LNCAP (cell line): ENCODE measurements at regions not wholly inside any gene's neighbourhood (a gene's known extent, or its start where the extent isn't known, plus 50 kb on each side); places are given as distances from the start of the nearest gene placed in this dataset.
A peak's percentile ranks its signal among the peaks of the same experiment; 100 is the strongest.

ENCODE experiments used
- CTCF ChIP-seq: fragments of 450-650 bp; IDR thresholded peaks from 2 replicates; pipeline ENCODE4 v1.5.1; 2017; ENCODE audit warnings: mild to moderate bottlenecking

DNA sequence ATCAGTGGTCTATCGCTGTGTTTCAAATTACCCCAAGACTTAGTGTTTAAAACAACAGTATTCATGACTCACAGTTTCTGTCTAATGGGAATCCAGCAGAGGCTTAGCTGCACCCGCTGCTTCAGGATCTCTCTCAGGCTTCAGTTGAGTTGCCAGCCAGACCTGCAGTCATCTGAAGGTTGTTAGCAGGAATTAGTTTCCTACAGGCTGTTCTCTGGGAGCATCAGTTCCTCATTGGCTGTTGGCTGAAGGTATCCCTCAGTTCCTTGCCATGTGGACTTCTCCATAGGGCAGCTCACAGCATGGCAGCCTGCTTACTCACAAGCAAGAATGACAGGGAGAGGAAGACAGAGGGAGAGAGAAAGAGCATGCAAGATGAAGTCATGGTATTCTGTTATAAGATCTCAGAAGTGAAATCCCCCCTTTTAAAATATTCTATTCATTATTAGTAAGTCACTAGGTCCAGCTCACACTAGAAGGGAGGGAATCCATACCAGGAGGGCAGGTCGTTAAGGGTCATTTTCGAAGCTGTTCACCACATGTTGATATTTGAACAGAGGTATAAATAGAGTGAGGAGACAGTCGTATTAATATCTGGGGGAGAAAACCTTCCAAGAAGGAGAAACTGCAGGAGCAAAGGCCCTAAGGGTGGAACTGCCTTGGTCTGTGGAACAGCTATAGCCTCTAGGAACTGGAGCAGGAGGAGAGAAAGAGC, 473.9 kb upstream of the PPP2R3A start:
- no peak for TF ChIP-seq CTCF

DNA sequence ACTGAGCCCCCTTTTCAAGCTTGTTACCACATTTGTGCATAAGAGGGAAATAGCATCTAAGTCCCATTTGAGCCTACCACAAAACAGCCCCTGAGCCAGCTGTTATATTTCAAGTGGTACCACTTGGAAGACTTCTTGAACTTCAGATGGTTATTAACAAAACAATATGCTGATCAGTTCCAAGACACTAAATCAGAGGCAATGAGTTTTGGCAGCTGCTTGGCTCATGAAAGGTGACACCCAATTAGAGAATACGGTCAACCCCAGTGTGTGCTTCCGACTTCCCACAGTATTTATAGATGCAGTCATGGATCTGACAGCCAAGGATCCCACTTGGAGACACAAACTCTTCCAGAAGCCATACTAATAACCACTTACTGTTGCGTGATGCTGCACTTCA, 469.6 kb upstream of the PPP2R3A start:
- no peak for TF ChIP-seq CTCF

DNA sequence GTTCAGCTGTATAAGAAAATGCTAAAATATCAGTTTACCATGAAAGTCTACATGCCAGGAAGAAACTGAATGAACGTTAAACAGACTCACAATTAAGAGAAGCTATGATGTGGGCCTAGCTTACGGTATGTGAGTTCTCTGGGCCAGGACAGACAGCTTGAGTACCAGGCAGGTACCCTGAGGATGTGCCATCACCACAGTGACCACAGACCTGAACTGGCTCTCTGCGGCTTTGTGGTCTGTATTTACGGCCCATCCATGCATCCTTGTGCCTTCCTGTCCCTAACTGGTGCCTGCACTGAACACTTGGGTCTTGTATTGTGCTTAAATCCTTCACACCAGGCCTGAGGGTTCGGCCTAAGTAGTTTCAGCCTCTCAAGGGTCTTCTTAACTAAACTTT, 467.5 kb upstream of the PPP2R3A start:
- TF ChIP-seq CTCF: no peak

DNA sequence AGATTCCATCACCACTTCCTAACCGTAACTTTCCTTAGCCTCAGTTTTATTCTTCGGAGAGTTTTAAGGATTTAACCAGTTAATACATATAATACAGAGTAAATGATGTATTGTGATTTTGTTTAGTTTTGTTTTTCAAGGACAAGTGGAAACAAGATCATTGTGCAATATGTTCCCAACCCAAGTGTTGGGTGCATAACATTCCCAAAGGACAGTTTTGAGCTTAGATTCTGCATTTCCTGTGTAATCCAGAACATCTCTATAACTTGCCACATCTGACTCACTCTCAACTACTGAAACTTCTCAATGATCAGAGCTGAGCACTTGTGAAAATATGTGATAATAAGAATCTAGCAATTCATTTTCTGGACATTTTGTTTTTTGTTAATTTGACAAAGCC, 466.1 kb upstream of the PPP2R3A start:
- TF ChIP-seq CTCF: no peak

DNA sequence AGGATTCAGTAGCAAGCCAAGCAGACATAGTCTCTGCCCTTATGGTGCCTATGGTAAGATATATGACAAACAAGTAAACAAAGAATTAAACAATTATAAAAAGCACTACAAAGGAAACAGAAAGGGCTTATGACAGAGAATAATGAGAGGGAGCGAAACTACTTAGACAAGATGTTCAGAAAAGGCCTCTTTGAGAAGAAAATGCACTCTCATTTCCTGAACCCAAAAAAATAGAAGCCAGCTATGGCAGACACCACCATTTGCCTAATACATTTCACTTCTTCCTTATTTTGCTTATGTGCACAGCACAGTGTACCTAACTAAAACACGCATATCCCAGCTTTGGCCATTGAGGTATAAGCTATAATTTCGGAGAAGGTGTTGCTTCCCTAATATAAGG, 465.5 kb upstream of the PPP2R3A start:
- no peak for TF ChIP-seq CTCF

- TF ChIP-seq CTCF: no peak
Measured at GRCh38 chr3:135503065-135503759, 462.3 kb upstream of the PPP2R3A start.

DNA sequence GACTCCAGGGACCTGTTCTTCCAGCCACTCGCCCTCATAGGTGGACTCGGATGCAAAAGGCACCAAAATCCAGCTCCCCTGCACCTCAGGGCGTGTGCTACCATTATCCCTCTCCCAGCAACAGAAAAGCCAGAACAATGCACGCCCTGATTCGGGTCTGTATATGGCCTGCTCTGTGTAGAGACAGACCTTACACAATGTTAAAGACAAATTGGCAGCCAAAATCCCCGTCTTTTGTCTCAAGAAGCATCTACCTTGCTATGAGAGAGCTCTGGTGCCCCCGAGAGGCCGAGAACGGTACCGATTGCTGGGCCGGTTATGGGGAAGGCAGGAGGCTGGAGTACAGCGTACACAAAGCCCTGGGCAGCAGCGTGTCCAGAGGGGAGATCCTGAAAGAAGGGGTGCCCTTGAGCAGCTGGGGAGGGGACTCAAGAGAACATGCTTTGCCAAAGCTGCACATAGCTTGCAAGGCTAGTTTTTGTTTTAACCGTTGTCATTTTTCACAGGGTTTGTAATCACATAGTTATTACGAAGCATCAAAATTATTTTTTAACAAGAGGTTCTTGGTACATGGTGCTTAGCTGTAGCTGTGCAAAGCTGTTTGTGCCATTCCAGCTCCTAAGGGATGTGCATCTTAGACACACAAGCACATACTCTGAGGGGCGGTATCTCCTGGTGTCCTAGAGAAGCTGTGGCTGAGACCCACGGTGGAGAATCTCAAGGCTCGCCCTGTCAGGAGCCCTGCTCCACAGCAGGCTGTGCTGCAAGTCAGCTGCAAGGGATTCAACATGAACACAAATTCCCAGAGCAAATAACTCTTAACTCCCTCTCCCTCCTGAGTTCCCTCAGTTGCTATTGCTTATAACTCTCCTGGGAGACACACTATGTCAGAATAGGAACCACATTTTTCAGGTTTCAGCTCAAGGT, 461.5 kb upstream of the PPP2R3A start:
- peak; percentile 75 for TF ChIP-seq CTCF
